ENCODE measurements at regions not wholly inside any gene's neighbourhood (a gene's known extent, or its start where the extent isn't known, plus 50 kb on each side); places are given as distances from the start of the nearest gene placed in this dataset.

- no peaks in the 10 kb centered on the region for H3K27me3 ChIP-seq
- DNase-seq (ENCODE audit: low spot score) = no peak
- no peak overlapping the region for H3K27ac ChIP-seq
- H3K36me3 ChIP-seq = no peaks in the 10 kb centered on the region
- H3K9ac ChIP-seq = no peak overlapping the region
- no peak overlapping the region for H3K4me3 Mint-ChIP-seq
- no peak overlapping the region for H3K27ac Mint-ChIP-seq
- no peaks in the 10 kb centered on the region for H3K9me3 ChIP-seq (ENCODE audit: low read depth)
- peaks cover 5% of the 10 kb centered on the region for H3K27me3 Mint-ChIP-seq (ENCODE audit: insufficient read depth, low read depth)
- H3K4me3 ChIP-seq = no peak overlapping the region
- no peaks in the 10 kb centered on the region for H3K36me3 Mint-ChIP-seq
- no peaks in the 10 kb centered on the region for H3K4me1 Mint-ChIP-seq
- no peak overlapping the region for H2AFZ ChIP-seq (replicated peaks)
- no peaks in the 10 kb centered on the region for H3F3A ChIP-seq (ENCODE audit: low read depth)
- peaks cover 2% of the 10 kb centered on the region for H3K9me3 Mint-ChIP-seq
- TF ChIP-seq EZH2phosphoT487 (IDR thresholded peaks at IDR 0.05) (no peak), EZH2 (IDR thresholded peaks at IDR 0.05) (no peak), CTCF (IDR thresholded peaks at IDR 0.05) (no peak)
- H4K20me1 ChIP-seq (ENCODE audit: low read depth) = no peaks in the 10 kb centered on the region
- H3K4me2 ChIP-seq = no peak overlapping the region
- H3K79me2 ChIP-seq (ENCODE audit: low read depth) = no peaks in the 10 kb centered on the region
- no peaks in the 10 kb centered on the region for H3K4me1 ChIP-seq
These were observed 559.6 kb upstream of the ACO1 start for GRCh38 chr9:31824860-31825259.

GRCh38 chr9:31837211-31837610 lies 547.2 kb upstream of the ACO1 start:
- H3F3A ChIP-seq (ENCODE audit: low read depth) = no peaks in the 10 kb centered on the region
- TF ChIP-seq EZH2 (IDR thresholded peaks at IDR 0.05) (no peak), CTCF (IDR thresholded peaks at IDR 0.05) (no peak), EZH2phosphoT487 (IDR thresholded peaks at IDR 0.05) (no peak)
- no peak for DNase-seq (ENCODE audit: low spot score)
- Mint-ChIP-seq H3K4me1 (no peaks in the 10 kb centered on the region), H3K27me3 (ENCODE audit: insufficient read depth, low read depth) (peaks cover 3% of the 10 kb centered on the region), H3K27ac (no peak overlapping the region), H3K4me3 (no peak overlapping the region), H3K9me3 (no peaks in the 10 kb centered on the region), H3K36me3 (no peaks in the 10 kb centered on the region)
- no peaks in the 10 kb centered on the region for H3K9me3 ChIP-seq (ENCODE audit: low read depth)
- H3K4me3 ChIP-seq = no peak overlapping the region
- H3K4me1 ChIP-seq = no peaks in the 10 kb centered on the region
- no peak overlapping the region for H3K27ac ChIP-seq
- no peaks in the 10 kb centered on the region for H3K27me3 ChIP-seq
- H4K20me1 ChIP-seq (ENCODE audit: low read depth) = no peaks in the 10 kb centered on the region
- H2AFZ ChIP-seq (replicated peaks) = no peak overlapping the region
- H3K9ac ChIP-seq = no peak overlapping the region
- H3K79me2 ChIP-seq (ENCODE audit: low read depth) = no peaks in the 10 kb centered on the region
- no peaks in the 10 kb centered on the region for H3K36me3 ChIP-seq
- no peak overlapping the region for H3K4me2 ChIP-seq

GRCh38 chr9:31839273-31839672 lies 545.2 kb upstream of the ACO1 start:
- Histone ChIP-seq H3K27ac (no peak overlapping the region), H3K4me3 (no peak overlapping the region), H3K36me3 (no peaks in the 10 kb centered on the region), H4K20me1 (ENCODE audit: low read depth) (no peaks in the 10 kb centered on the region), H3K4me1 (no peaks in the 10 kb centered on the region), H3K27me3 (no peaks in the 10 kb centered on the region), H3K9ac (no peak overlapping the region), H3K9me3 (ENCODE audit: low read depth) (no peaks in the 10 kb centered on the region), H3K79me2 (ENCODE audit: low read depth) (no peaks in the 10 kb centered on the region), H3K4me2 (no peak overlapping the region), H3F3A (ENCODE audit: low read depth) (no peaks in the 10 kb centered on the region), H2AFZ (replicated peaks) (peak overlapping the region; percentile 19)
- no peaks in the 10 kb centered on the region for H3K4me1 Mint-ChIP-seq
- no peaks in the 10 kb centered on the region for H3K9me3 Mint-ChIP-seq
- no peaks in the 10 kb centered on the region for H3K36me3 Mint-ChIP-seq
- H3K4me3 Mint-ChIP-seq = no peak overlapping the region
- TF ChIP-seq CTCF (IDR thresholded peaks at IDR 0.05) (peak; percentile 34), EZH2 (IDR thresholded peaks at IDR 0.05) (no peak)
- DNase-seq (ENCODE audit: low spot score) = peak; percentile 21
- no peak overlapping the region for H3K27ac Mint-ChIP-seq
- peaks cover 3% of the 10 kb centered on the region for H3K27me3 Mint-ChIP-seq (ENCODE audit: insufficient read depth, low read depth)

GRCh38 chr9:31840702-31841101 lies 543.7 kb upstream of the ACO1 start:
- H3K36me3 ChIP-seq = no peaks in the 10 kb centered on the region
- Mint-ChIP-seq H3K27me3 (ENCODE audit: insufficient read depth, low read depth) (peaks cover 3% of the 10 kb centered on the region), H3K4me1 (no peaks in the 10 kb centered on the region), H3K4me3 (no peak overlapping the region), H3K27ac (no peak overlapping the region), H3K36me3 (no peaks in the 10 kb centered on the region), H3K9me3 (no peaks in the 10 kb centered on the region)
- H3K27me3 ChIP-seq = no peaks in the 10 kb centered on the region
- H3K9me3 ChIP-seq (ENCODE audit: low read depth) = no peaks in the 10 kb centered on the region
- TF ChIP-seq CTCF (IDR thresholded peaks at IDR 0.05) (no peak), EZH2phosphoT487 (IDR thresholded peaks at IDR 0.05) (no peak), EZH2 (IDR thresholded peaks at IDR 0.05) (no peak)
- no peak overlapping the region for H2AFZ ChIP-seq (replicated peaks)
- H3K79me2 ChIP-seq (ENCODE audit: low read depth) = no peaks in the 10 kb centered on the region
- no peaks in the 10 kb centered on the region for H3K4me1 ChIP-seq
- H3K9ac ChIP-seq = no peak overlapping the region
- no peaks in the 10 kb centered on the region for H3F3A ChIP-seq (ENCODE audit: low read depth)
- no peak overlapping the region for H3K27ac ChIP-seq
- H4K20me1 ChIP-seq (ENCODE audit: low read depth) = no peaks in the 10 kb centered on the region
- H3K4me2 ChIP-seq = no peak overlapping the region
- DNase-seq (ENCODE audit: low spot score) = no peak
- no peak overlapping the region for H3K4me3 ChIP-seq

Data from neural progenitor cell (in vitro differentiated cells).